WTC11 (cell line): ENCODE measurements at regions not wholly inside any gene's neighbourhood (a gene's known extent, or its start where the extent isn't known, plus 50 kb on each side); places are given as distances from the start of the nearest gene placed in this dataset.

ENCODE experiments used
- ATAC-seq: fragments of 200-7000 bp; cut with Tn5 transposase; 2 replicates; pipeline ENCODE4 v1.10.0; 2021; ENCODE audit warnings: mild to moderate bottlenecking, moderate library complexity
- CTCF ChIA-PET: fragments of 300-600 bp; sonication (Branson Sonifier 250); formaldehyde crosslinking; loops from one replicate; lab custom pipeline; 2021; ENCODE audit warnings: antibody characterized with exemption; lab: Charles Lee
- POLR2A ChIA-PET: fragments of 350-600 bp; sonication (Branson Sonifier 250); formaldehyde crosslinking; loops from one replicate; lab custom pipeline; 2021; ENCODE audit warnings: antibody characterized with exemption; lab: Charles Lee
- DNase-seq: peaks from one replicate; pipeline ENCODE4 v3.0.0; 2021; ENCODE audit warnings: low spot score
- H3K27ac Mint-ChIP-seq: 2 replicates; pipeline ENCODE4 v1.8.0; 2021; ENCODE audit warnings: mixed read lengths
- H3K27me3 Mint-ChIP-seq: 2 replicates; pipeline ENCODE4 v1.8.0; 2021; ENCODE audit warnings: low read depth, mild to moderate bottlenecking, moderate library complexity, mixed read lengths
- H3K36me3 Mint-ChIP-seq: 2 replicates; pipeline ENCODE4 v1.8.0; 2021; ENCODE audit warnings: mixed read lengths
- H3K4me1 Mint-ChIP-seq: 2 replicates; pipeline ENCODE4 v1.8.0; 2022; ENCODE audit warnings: mixed read lengths
- H3K4me3 Mint-ChIP-seq: 2 replicates; pipeline ENCODE4 v1.8.0; 2021; ENCODE audit warnings: mild to moderate bottlenecking, moderate library complexity, mixed read lengths
- H3K9me3 Mint-ChIP-seq: 2 replicates; pipeline ENCODE4 v1.8.0; 2021; ENCODE audit warnings: mixed read lengths
- ATF1 ChIP-seq: sonication (generic); formaldehyde crosslinking; IDR thresholded peaks from 2 replicates; pipeline ENCODE4 v1.8.1; 2023; ENCODE audit warnings: mild to moderate bottlenecking, moderate library complexity, missing genetic modification reagents
- CBFB ChIP-seq: sonication (generic); formaldehyde crosslinking; IDR thresholded peaks from 2 replicates; pipeline ENCODE4 v1.8.1; 2022; ENCODE audit warnings: mild to moderate bottlenecking, low read depth, missing genetic modification reagents
- ESRRA ChIP-seq: sonication (generic); formaldehyde crosslinking; IDR thresholded peaks from 2 replicates; pipeline ENCODE4 v1.8.1; 2022; ENCODE audit warnings: mild to moderate bottlenecking, missing genetic modification reagents, borderline replicate concordance
- ETV6 ChIP-seq: sonication (generic); formaldehyde crosslinking; IDR thresholded peaks from 2 replicates; pipeline ENCODE4 v1.8.1; 2022; ENCODE audit warnings: mild to moderate bottlenecking, missing genetic modification reagents
- FOXK1 ChIP-seq: sonication (generic); formaldehyde crosslinking; IDR thresholded peaks from 2 replicates; pipeline ENCODE4 v1.8.0; 2022; ENCODE audit warnings: mild to moderate bottlenecking, moderate library complexity, missing genetic modification reagents
- GRHL2 ChIP-seq: fragments of 250-450 bp; sonication (Bioruptor Pico); IDR thresholded peaks from 2 replicates; pipeline ENCODE4 v1.8.0; 2022; ENCODE audit warnings: mild to moderate bottlenecking, moderate library complexity; ENCODE audit not compliant: insufficient replicate concordance, severe bottlenecking
- KAT7 ChIP-seq: sonication (generic); formaldehyde crosslinking; IDR thresholded peaks from 2 replicates; pipeline ENCODE4 v1.8.1; 2023; ENCODE audit warnings: missing genetic modification reagents, mild to moderate bottlenecking, borderline replicate concordance
- NFE2L1 ChIP-seq: sonication (generic); formaldehyde crosslinking; IDR thresholded peaks from 2 replicates; pipeline ENCODE4 v1.8.1; 2023; ENCODE audit warnings: missing genetic modification reagents
- RORB ChIP-seq: fragments of 250-450 bp; sonication (Bioruptor Pico); IDR thresholded peaks from 2 replicates; pipeline ENCODE4 v1.9.0; 2021; ENCODE audit warnings: mild to moderate bottlenecking
- SOX15 ChIP-seq: fragments of 250-450 bp; sonication (Bioruptor Pico); IDR thresholded peaks from 2 replicates; pipeline ENCODE4 v1.9.0; 2021; ENCODE audit warnings: mild to moderate bottlenecking
- SP1 ChIP-seq: sonication (generic); formaldehyde crosslinking; conservative IDR thresholded peaks from 2 replicates; pipeline ENCODE4 v1.8.1; 2022; ENCODE audit warnings: missing genetic modification reagents
- ZNF138 ChIP-seq: sonication (generic); formaldehyde crosslinking; conservative IDR thresholded peaks from 2 replicates; pipeline ENCODE4 v1.8.1; 2022; ENCODE audit warnings: mild to moderate bottlenecking, moderate library complexity, missing genetic modification reagents
- ZNF232 ChIP-seq: sonication (generic); formaldehyde crosslinking; IDR thresholded peaks from 2 replicates; pipeline ENCODE4 v1.8.0; 2022; ENCODE audit warnings: mild to moderate bottlenecking, missing genetic modification reagents
- ZNF416 ChIP-seq: fragments of 250-450 bp; sonication (Bioruptor Pico); IDR thresholded peaks from 2 replicates; pipeline ENCODE4 v1.9.0; 2021; ENCODE audit warnings: mild to moderate bottlenecking, inconsistent platforms
- ZNF512 ChIP-seq: sonication (generic); formaldehyde crosslinking; IDR thresholded peaks from 2 replicates; pipeline ENCODE4 v1.8.1; 2022; ENCODE audit warnings: missing genetic modification reagents, borderline replicate concordance
- TF ChIP-seq, protein P1 (sequence below): sonication (generic); formaldehyde crosslinking; IDR thresholded peaks from 2 replicates; pipeline ENCODE4 v1.8.1; 2023; ENCODE audit warnings: mild to moderate bottlenecking, missing genetic modification reagents, borderline replicate concordance
- TF ChIP-seq, protein P2 (sequence below): sonication (generic); formaldehyde crosslinking; IDR thresholded peaks from 2 replicates; pipeline ENCODE4 v1.8.1; 2023; ENCODE audit warnings: mild to moderate bottlenecking, missing genetic modification reagents
- TF ChIP-seq, protein P3 (sequence below): fragments of 250-450 bp; sonication (Bioruptor Pico); IDR thresholded peaks from 2 replicates; pipeline ENCODE4 v1.9.0; 2021; ENCODE audit warnings: moderate library complexity, mild to moderate bottlenecking, inconsistent platforms, borderline replicate concordance
- TF ChIP-seq, protein P4 (sequence below): fragments of 250-450 bp; sonication (Bioruptor Pico); IDR thresholded peaks from 2 replicates; pipeline ENCODE4 v1.9.0; 2021; ENCODE audit warnings: mild to moderate bottlenecking
- TF ChIP-seq, protein P5 (sequence below): sonication (generic); formaldehyde crosslinking; IDR thresholded peaks from 2 replicates; pipeline ENCODE4 v1.8.1; 2023; ENCODE audit warnings: mild to moderate bottlenecking, missing genetic modification reagents, moderate library complexity
- TF ChIP-seq, protein P6 (sequence below): fragments of 200-600 bp; IDR thresholded peaks from 2 replicates; pipeline ENCODE4 v1.8.0; 2022; ENCODE audit warnings: antibody characterized with exemption

- no peak for TF ChIP-seq ZNF232 (CRISPR knock-in tag)
- TF ChIP-seq, all 79 proteins: peak for 0
Measured at GRCh38 chr2:106695919-106696318, 190.0 kb downstream of the ST6GAL2 start (continued).

DNA sequence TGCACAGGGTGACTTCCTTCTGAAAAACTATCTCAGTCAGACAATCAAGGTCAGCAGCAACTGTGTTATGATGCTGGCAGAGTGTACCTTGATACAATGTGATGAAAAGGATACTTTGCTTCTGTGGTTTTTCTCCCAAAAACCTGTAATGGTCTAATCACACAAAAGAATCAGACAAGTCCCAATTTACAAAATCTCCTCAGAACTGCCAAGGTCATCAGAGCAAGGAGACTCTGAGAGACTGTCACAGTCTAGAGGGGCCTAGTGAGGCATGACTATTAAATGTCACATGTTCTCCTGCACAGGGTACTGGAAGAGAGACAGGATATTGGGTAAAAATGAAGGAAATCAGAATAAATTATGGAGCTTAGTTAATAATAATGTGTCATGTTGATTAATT, 185.4 kb downstream of the ST6GAL2 start:
- Mint-ChIP-seq H3K9me3 (peaks cover 15% of the 10 kb centered on the region), H3K36me3 (no peaks in the 10 kb centered on the region), H3K4me1 (0 out of 2 replicates have a peak, but pooled peaks cover 3% of the 10 kb centered on the region), H3K27ac (no peak overlapping the region), H3K4me3 (no peak overlapping the region), H3K27me3 (no peaks in the 10 kb centered on the region)
- no peak for ATAC-seq
- CTCF ChIA-PET, result no interaction called here
- TF ChIP-seq KAT7 (CRISPR knock-in tag) (no peak), FOXK1 (CRISPR knock-in tag) (no peak), RORB (CRISPR knock-in tag) (no peak), ATF1 (CRISPR knock-in tag) (no peak), ZNF416 (CRISPR knock-in tag) (no peak), ZNF512 (CRISPR knock-in tag) (no peak), CBFB (CRISPR knock-in tag) (no peak), ETV6 (CRISPR knock-in tag) (no peak), GRHL2 (CRISPR knock-in tag) (no peak), NFE2L1 (CRISPR knock-in tag) (no peak)
- TF ChIP-seq, protein P1, sequence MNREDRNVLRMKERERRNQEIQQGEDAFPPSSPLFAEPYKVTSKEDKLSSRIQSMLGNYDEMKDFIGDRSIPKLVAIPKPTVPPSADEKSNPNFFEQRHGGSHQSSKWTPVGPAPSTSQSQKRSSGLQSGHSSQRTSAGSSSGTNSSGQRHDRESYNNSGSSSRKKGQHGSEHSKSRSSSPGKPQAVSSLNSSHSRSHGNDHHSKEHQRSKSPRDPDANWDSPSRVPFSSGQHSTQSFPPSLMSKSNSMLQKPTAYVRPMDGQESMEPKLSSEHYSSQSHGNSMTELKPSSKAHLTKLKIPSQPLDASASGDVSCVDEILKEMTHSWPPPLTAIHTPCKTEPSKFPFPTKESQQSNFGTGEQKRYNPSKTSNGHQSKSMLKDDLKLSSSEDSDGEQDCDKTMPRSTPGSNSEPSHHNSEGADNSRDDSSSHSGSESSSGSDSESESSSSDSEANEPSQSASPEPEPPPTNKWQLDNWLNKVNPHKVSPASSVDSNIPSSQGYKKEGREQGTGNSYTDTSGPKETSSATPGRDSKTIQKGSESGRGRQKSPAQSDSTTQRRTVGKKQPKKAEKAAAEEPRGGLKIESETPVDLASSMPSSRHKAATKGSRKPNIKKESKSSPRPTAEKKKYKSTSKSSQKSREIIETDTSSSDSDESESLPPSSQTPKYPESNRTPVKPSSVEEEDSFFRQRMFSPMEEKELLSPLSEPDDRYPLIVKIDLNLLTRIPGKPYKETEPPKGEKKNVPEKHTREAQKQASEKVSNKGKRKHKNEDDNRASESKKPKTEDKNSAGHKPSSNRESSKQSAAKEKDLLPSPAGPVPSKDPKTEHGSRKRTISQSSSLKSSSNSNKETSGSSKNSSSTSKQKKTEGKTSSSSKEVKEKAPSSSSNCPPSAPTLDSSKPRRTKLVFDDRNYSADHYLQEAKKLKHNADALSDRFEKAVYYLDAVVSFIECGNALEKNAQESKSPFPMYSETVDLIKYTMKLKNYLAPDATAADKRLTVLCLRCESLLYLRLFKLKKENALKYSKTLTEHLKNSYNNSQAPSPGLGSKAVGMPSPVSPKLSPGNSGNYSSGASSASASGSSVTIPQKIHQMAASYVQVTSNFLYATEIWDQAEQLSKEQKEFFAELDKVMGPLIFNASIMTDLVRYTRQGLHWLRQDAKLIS (CRISPR knock-in tag), result no peak
- TF ChIP-seq, protein P2, sequence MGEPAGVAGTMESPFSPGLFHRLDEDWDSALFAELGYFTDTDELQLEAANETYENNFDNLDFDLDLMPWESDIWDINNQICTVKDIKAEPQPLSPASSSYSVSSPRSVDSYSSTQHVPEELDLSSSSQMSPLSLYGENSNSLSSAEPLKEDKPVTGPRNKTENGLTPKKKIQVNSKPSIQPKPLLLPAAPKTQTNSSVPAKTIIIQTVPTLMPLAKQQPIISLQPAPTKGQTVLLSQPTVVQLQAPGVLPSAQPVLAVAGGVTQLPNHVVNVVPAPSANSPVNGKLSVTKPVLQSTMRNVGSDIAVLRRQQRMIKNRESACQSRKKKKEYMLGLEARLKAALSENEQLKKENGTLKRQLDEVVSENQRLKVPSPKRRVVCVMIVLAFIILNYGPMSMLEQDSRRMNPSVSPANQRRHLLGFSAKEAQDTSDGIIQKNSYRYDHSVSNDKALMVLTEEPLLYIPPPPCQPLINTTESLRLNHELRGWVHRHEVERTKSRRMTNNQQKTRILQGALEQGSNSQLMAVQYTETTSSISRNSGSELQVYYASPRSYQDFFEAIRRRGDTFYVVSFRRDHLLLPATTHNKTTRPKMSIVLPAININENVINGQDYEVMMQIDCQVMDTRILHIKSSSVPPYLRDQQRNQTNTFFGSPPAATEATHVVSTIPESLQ (CRISPR knock-in tag), result no peak
- TF ChIP-seq, protein P3, sequence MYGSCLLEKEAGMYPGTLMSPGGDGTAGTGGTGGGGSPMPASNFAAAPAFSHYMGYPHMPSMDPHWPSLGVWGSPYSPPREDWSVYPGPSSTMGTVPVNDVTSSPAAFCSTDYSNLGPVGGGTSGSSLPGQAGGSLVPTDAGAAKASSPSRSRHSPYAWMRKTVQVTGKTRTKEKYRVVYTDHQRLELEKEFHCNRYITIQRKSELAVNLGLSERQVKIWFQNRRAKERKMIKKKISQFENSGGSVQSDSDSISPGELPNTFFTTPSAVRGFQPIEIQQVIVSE, result no peak
- POLR2A ChIA-PET, result no interaction called here
- DNase-seq, result no peak

DNA sequence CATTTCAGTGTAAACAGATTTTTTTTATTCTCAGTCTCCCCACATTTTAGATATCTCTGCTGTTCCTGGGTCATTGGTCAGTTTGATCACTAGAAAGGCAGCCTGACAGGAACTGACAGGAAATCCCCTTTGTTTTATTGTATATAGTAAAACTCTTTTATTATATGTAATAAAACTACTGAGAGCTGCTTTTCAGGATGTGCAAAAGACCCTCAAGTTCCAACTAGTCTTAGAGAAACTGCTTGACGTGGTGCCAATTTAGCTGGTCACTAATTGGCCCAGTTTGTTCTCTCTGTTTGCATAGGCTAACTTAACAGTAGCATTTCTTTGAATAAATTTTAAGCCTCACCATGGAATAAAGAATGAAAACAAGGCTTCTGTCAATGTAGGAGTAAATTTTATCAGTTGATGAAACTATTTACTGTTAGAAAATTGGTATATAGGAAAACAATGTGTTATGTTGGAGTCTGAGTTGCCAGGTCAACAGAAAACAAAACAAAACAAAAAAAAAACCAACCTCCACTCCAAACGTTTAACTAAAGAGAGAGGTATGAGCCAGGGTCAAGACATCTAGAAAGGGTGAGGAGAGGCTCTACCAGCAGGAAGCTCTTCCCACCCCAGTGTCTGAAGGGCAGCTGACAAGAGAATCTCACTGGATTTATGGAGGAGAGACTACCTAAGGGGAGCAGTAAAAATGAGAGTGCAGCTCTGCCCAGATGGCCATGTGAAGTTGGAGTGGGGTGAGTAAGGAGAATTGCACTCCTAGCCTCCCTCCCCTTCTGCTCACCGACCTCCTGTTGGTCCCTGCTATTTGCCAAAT, 184.6 kb downstream of the ST6GAL2 start:
- TF ChIP-seq SOX15 (CRISPR knock-in tag), result no peak
- TF ChIP-seq, protein P4, sequence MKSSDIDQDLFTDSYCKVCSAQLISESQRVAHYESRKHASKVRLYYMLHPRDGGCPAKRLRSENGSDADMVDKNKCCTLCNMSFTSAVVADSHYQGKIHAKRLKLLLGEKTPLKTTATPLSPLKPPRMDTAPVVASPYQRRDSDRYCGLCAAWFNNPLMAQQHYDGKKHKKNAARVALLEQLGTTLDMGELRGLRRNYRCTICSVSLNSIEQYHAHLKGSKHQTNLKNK (CRISPR knock-in tag), result no peak
- no peak for TF ChIP-seq ESRRA (CRISPR knock-in tag)
- TF ChIP-seq ETV6 (CRISPR knock-in tag), result no peak
- no peak for TF ChIP-seq SP1 (CRISPR knock-in tag)
- TF ChIP-seq ZNF138 (CRISPR knock-in tag), result no peak
- TF ChIP-seq, protein P5, sequence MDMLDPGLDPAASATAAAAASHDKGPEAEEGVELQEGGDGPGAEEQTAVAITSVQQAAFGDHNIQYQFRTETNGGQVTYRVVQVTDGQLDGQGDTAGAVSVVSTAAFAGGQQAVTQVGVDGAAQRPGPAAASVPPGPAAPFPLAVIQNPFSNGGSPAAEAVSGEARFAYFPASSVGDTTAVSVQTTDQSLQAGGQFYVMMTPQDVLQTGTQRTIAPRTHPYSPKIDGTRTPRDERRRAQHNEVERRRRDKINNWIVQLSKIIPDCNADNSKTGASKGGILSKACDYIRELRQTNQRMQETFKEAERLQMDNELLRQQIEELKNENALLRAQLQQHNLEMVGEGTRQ (CRISPR knock-in tag), result no peak
- TF ChIP-seq, protein P6, sequence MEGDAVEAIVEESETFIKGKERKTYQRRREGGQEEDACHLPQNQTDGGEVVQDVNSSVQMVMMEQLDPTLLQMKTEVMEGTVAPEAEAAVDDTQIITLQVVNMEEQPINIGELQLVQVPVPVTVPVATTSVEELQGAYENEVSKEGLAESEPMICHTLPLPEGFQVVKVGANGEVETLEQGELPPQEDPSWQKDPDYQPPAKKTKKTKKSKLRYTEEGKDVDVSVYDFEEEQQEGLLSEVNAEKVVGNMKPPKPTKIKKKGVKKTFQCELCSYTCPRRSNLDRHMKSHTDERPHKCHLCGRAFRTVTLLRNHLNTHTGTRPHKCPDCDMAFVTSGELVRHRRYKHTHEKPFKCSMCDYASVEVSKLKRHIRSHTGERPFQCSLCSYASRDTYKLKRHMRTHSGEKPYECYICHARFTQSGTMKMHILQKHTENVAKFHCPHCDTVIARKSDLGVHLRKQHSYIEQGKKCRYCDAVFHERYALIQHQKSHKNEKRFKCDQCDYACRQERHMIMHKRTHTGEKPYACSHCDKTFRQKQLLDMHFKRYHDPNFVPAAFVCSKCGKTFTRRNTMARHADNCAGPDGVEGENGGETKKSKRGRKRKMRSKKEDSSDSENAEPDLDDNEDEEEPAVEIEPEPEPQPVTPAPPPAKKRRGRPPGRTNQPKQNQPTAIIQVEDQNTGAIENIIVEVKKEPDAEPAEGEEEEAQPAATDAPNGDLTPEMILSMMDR, result no peak
- no peak for ATAC-seq
- DNase-seq, result no peak
- Mint-ChIP-seq H3K9me3 (peaks cover 20% of the 10 kb centered on the region), H3K4me1 (0 out of 2 replicates have a peak, but pooled peaks cover 3% of the 10 kb centered on the region), H3K36me3 (no peaks in the 10 kb centered on the region), H3K27ac (peak overlapping the region; percentile 53; the same call in 1 of the 2 replicates), H3K27me3 (no peaks in the 10 kb centered on the region), H3K4me3 (no peak overlapping the region)
- ChIA-PET POLR2A (interaction anchor here (0.6 kb wide), 1 partner anchor 535 kb away, joined by 5 read pairs; no protein-coding TSS in a partner anchor), CTCF (no interaction called here)
